GM23338 (cell line): ENCODE measurements at regions not wholly inside any gene's neighbourhood (a gene's known extent, or its start where the extent isn't known, plus 50 kb on each side); places are given as distances from the start of the nearest gene placed in this dataset.
"Not testable (repeated sequence)": the region's sequence is repeated elsewhere in the genome, so short reads cannot be mapped to it uniquely, and the experiment has no call there.

Experiments
- ATAC-seq: fragments of 200-7000 bp; cut with Tn5 transposase; 3 replicates; pipeline ENCODE4 v1.9.1; 2020
- DNase-seq: peaks from one replicate; pipeline ENCODE4 v3.0.0-alpha.2; 2015; ENCODE audit warnings: low spot score
- H2AFZ ChIP-seq: fragments of 200-600 bp; sonication (generic); 2 replicates; pipeline ENCODE4 v1.8.0; 2016; ENCODE audit warnings: antibody characterized with exemption, mild to moderate bottlenecking, moderate library complexity
- H3F3A ChIP-seq: fragments of 200-600 bp; sonication (generic); replicated peaks from 2 replicates; pipeline ENCODE4 v1.8.0; 2017; ENCODE audit warnings: antibody characterized with exemption, mixed run types, low read depth
- H3K27ac ChIP-seq: fragments of 200-600 bp; sonication (generic); 2 replicates; pipeline ENCODE4 v1.6.1; 2016; ENCODE audit warnings: low read depth
- H3K27me3 ChIP-seq: fragments of 200-600 bp; sonication (generic); 2 replicates; pipeline ENCODE4 v1.8.0; 2016; ENCODE audit warnings: mild to moderate bottlenecking, mixed run types, moderate library complexity; ENCODE audit not compliant: insufficient read depth
- H3K36me3 ChIP-seq: fragments of 200-600 bp; sonication (generic); 2 replicates; pipeline ENCODE4 v1.8.0; 2016; ENCODE audit warnings: mild to moderate bottlenecking; ENCODE audit not compliant: insufficient read depth
- H3K4me1 ChIP-seq: fragments of 200-600 bp; sonication (generic); 2 replicates; pipeline ENCODE4 v1.8.0; 2016; ENCODE audit warnings: mild to moderate bottlenecking, moderate library complexity; ENCODE audit not compliant: insufficient read depth
- H3K4me2 ChIP-seq: fragments of 200-600 bp; sonication (generic); 2 replicates; pipeline ENCODE4 v1.7.1; 2017; ENCODE audit warnings: mixed run types
- H3K4me3 ChIP-seq: fragments of 200-600 bp; sonication (generic); 2 replicates; pipeline ENCODE4 v1.6.1; 2016; ENCODE audit warnings: mixed run types
- H3K79me2 ChIP-seq: fragments of 200-600 bp; sonication (generic); replicated peaks from 2 replicates; pipeline ENCODE4 v1.8.0; 2017; ENCODE audit warnings: mild to moderate bottlenecking; ENCODE audit not compliant: insufficient read depth
- H3K9me2 ChIP-seq: fragments of 200-600 bp; sonication (generic); 2 replicates; pipeline ENCODE4 v1.8.0; 2017; ENCODE audit not compliant: insufficient read depth
- H4K20me1 ChIP-seq: fragments of 200-600 bp; sonication (generic); replicated peaks from 2 replicates; pipeline ENCODE4 v1.8.0; 2017; ENCODE audit warnings: mild to moderate bottlenecking; ENCODE audit not compliant: insufficient read depth
- H3K27ac Mint-ChIP-seq: 2 replicates; pipeline ENCODE4 v1.8.0; 2020; ENCODE audit warnings: inconsistent platforms, mild to moderate bottlenecking, moderate library complexity, mixed read lengths
- H3K27me3 Mint-ChIP-seq: 3 replicates; pipeline ENCODE4 v1.8.0; 2022; ENCODE audit warnings: low read depth, mild to moderate bottlenecking, moderate library complexity, mixed read lengths, inconsistent platforms; ENCODE audit not compliant: insufficient read depth, poor library complexity
- H3K36me3 Mint-ChIP-seq: 3 replicates; pipeline ENCODE4 v1.8.0; 2021; ENCODE audit warnings: low read depth, mild to moderate bottlenecking, inconsistent platforms, moderate library complexity, mixed read lengths
- H3K4me1 Mint-ChIP-seq: 3 replicates; pipeline ENCODE4 v1.8.0; 2020; ENCODE audit warnings: mild to moderate bottlenecking, inconsistent platforms, mixed read lengths
- H3K4me3 Mint-ChIP-seq: 3 replicates; pipeline ENCODE4 v1.8.0; 2021; ENCODE audit warnings: moderate library complexity, mild to moderate bottlenecking, inconsistent platforms, mixed read lengths
- H3K9me3 Mint-ChIP-seq: 3 replicates; pipeline ENCODE4 v1.8.0; 2020; ENCODE audit warnings: moderate library complexity, mild to moderate bottlenecking, inconsistent platforms, mixed read lengths
- CTCF ChIP-seq, 2 experiments: fragments of 200-600 bp in 1 of 2; sonication (generic) in 1 of 2; conservative IDR thresholded peaks; 2 replicates each; pipeline versions ENCODE4 v1.5.1 to v1.6.1; 2016 to 2017; ENCODE audit warnings: antibody characterized with exemption in 2 of 2, low read depth in 2 of 2, mild to moderate bottlenecking in 2 of 2, moderate library complexity in 1 of 2
- ZNF462 ChIP-seq: fragments of 250-450 bp; sonication (Bioruptor Pico); IDR thresholded peaks from 2 replicates; pipeline ENCODE4 v1.5.0; 2020; ENCODE audit warnings: mild to moderate bottlenecking, moderate library complexity

GRCh38 chr3:166842784-166843183, 537.3 kb downstream of the ZBBX start:
- not testable (repeated sequence) for H3K4me2 ChIP-seq, H3K27me3 Mint-ChIP-seq, H3K79me2 ChIP-seq

DNA sequence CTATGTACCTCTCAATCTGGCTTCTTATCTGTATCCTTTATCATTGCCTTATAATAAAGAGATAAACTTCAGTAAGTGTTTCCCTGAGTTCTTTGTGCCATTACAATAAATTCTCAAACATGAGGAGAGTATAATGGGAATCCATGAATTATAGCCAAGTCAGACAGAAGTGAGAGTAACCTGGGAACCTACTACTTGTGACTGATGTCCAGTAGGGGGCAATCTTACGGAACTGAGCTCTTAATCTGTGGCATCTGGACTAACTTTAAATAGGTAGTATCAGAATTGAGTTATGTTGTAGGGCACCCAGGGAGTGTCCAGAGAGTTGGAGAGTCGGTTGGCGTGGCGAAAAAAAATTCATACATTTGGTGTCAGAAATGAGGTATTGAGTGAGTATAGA, 542.6 kb downstream of the ZBBX start:
- Mint-ChIP-seq H3K9me3 (no peaks in the 10 kb centered on the region), H3K27me3 (no peaks in the 10 kb centered on the region), H3K4me3 (no peak overlapping the region), H3K36me3 (no peaks in the 10 kb centered on the region), H3K27ac (no peak overlapping the region), H3K4me1 (no peaks in the 10 kb centered on the region; the same call in 2 of the 3 replicates)
- Histone ChIP-seq H2AFZ (no peak overlapping the region), H3K79me2 (no peaks in the 10 kb centered on the region), H4K20me1 (no peaks in the 10 kb centered on the region), H3K27me3 (no peaks in the 10 kb centered on the region), H3K4me2 (no peak overlapping the region), H3F3A (no peaks in the 10 kb centered on the region), H3K9me2 (no peaks in the 10 kb centered on the region), H3K4me3 (no peak overlapping the region), H3K4me1 (no peaks in the 10 kb centered on the region), H3K36me3 (no peaks in the 10 kb centered on the region), H3K27ac (no peak overlapping the region)
- DNase-seq (peak; percentile 75), ATAC-seq (peak; percentile 92)
- peak; percentile 76 to 82 for TF ChIP-seq CTCF (conservative IDR thresholded peaks at IDR 0.05; ENCODE audit: low read depth in 2 of 2)
- no peak for TF ChIP-seq ZNF462 (CRISPR knock-in tag)

More at GRCh38 chr3:166842784-166843183, 537.3 kb downstream of the ZBBX start:
- not testable (repeated sequence) for H3K4me1 ChIP-seq, DNase-seq, H2AFZ ChIP-seq, H3K27ac Mint-ChIP-seq, H3K36me3 Mint-ChIP-seq, H3K4me3 Mint-ChIP-seq, ATAC-seq, H3K4me1 Mint-ChIP-seq, H3K36me3 ChIP-seq, H3K9me2 ChIP-seq, H4K20me1 ChIP-seq, H3K4me3 ChIP-seq, H3K27me3 ChIP-seq, H3K9me3 Mint-ChIP-seq, H3F3A ChIP-seq, H3K27ac ChIP-seq
